ENCODE measurements at regions not wholly inside any gene's neighbourhood (a gene's known extent, or its start where the extent isn't known, plus 50 kb on each side); places are given as distances from the start of the nearest gene placed in this dataset.

GRCh38 chr13:75061909-75062308 is 420.1 kb downstream of the TBC1D4 start:
- TF ChIP-seq, protein P1, sequence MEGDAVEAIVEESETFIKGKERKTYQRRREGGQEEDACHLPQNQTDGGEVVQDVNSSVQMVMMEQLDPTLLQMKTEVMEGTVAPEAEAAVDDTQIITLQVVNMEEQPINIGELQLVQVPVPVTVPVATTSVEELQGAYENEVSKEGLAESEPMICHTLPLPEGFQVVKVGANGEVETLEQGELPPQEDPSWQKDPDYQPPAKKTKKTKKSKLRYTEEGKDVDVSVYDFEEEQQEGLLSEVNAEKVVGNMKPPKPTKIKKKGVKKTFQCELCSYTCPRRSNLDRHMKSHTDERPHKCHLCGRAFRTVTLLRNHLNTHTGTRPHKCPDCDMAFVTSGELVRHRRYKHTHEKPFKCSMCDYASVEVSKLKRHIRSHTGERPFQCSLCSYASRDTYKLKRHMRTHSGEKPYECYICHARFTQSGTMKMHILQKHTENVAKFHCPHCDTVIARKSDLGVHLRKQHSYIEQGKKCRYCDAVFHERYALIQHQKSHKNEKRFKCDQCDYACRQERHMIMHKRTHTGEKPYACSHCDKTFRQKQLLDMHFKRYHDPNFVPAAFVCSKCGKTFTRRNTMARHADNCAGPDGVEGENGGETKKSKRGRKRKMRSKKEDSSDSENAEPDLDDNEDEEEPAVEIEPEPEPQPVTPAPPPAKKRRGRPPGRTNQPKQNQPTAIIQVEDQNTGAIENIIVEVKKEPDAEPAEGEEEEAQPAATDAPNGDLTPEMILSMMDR (IDR thresholded peaks at IDR 0.05): no peak
- TF ChIP-seq POLR2A (IDR thresholded peaks at IDR 0.05): no peak
- TF ChIP-seq POLR2AphosphoS5 (IDR thresholded peaks at IDR 0.05): no peak

Data from breast epithelium (tissue), 3 donors.